Body of pancreas (tissue), 4 donors: ENCODE measurements at regions not wholly inside any gene's neighbourhood (a gene's known extent, or its start where the extent isn't known, plus 50 kb on each side); places are given as distances from the start of the nearest gene placed in this dataset.

Source experiments
- ATAC-seq: fragments of 150-250 bp; one replicate; pipeline ENCODE4 v1.9.1; 2016
- DNase-seq, 4 donors: peaks; one replicate each; pipeline ENCODE4 v3.0.0-alpha.2; 2019
- H3K27ac ChIP-seq, 4 donors: fragments of 200-600 bp; sonication (generic); 1 replicate in 3 of 4; 2 replicates in 1 of 4; pipeline versions ENCODE4 v1.5.1 to v1.6.1; 2016 to 2019; ENCODE audit warnings: mild to moderate bottlenecking in 1 of 4, mixed read lengths in 1 of 4, moderate library complexity in 1 of 4
- H3K27me3 ChIP-seq, 2 donors: fragments of 200-600 bp; sonication (generic); one replicate each; pipeline ENCODE4 v1.6.0; 2016; ENCODE audit warnings: mild to moderate bottlenecking in 1 of 2
- H3K36me3 ChIP-seq, 2 donors: fragments of 200-600 bp; sonication (generic); replicated peaks in 1 of 2; 2 replicates each; pipeline ENCODE4 v1.5.1; 2016; ENCODE audit warnings: low read depth in 2 of 2; ENCODE audit not compliant: insufficient read depth in 1 of 2
- H3K4me1 ChIP-seq: fragments of 200-600 bp; sonication (generic); one replicate; pipeline ENCODE4 v1.6.0; 2016
- H3K4me3 ChIP-seq, 2 donors: fragments of 200-600 bp; sonication (generic); 1 replicate in 1 of 2; 2 replicates in 1 of 2; pipeline ENCODE4 v1.5.1; 2016 to 2019
- H3K9me3 ChIP-seq, 3 donors: fragments of 200-600 bp; sonication (generic); 1 replicate in 2 of 3; 2 replicates in 1 of 3; pipeline ENCODE4 v1.5.1; 2016
- CTCF ChIP-seq, 7 experiments: fragments of 450-650 bp in 4 of 7; fragments of 200-600 bp in 3 of 7; sonication (generic) in 3 of 7; IDR thresholded peaks; one replicate each; pipeline ENCODE4 v1.5.1; 2016 to 2019; ENCODE audit warnings: antibody characterized with exemption in 7 of 7
- POLR2A ChIP-seq, 3 donors: fragments of 450-650 bp; IDR thresholded peaks; one replicate each; pipeline ENCODE4 v1.6.1; 2016; ENCODE audit warnings: antibody characterized with exemption in 3 of 3, mild to moderate bottlenecking in 2 of 3
- WGBS, 2 donors: methylation state at CpG; one replicate each; pipeline ENCODE4 v1.1.5; 2017; 5-methylcytosine and 5-hydroxymethylcytosine counted together
- intact Hi-C: fragments of 100-400 bp; cut with DNase I; formaldehyde crosslinking; loops from one replicate; pipeline ENCODE4 v1.15.1; 2023

- ATAC-seq (no peak), DNase-seq (no peak)
- H3K9me3 ChIP-seq = no peaks in the 10 kb centered on the region
- intact Hi-C loops = no loop called here
- no peak for TF ChIP-seq CTCF (IDR thresholded peaks at IDR 0.05)
- TF ChIP-seq POLR2A (IDR thresholded peaks at IDR 0.05) = no peak
- H3K27ac ChIP-seq = no peak overlapping the region
- WGBS, 2 donors = 80 to 83% methylated on average over 13 of the region's 13 CpGs
- no peaks in the 10 kb centered on the region for H3K27me3 ChIP-seq
- no peaks in the 10 kb centered on the region for H3K4me1 ChIP-seq
- no peaks in the 10 kb centered on the region for H3K36me3 ChIP-seq
- H3K4me3 ChIP-seq = no peak overlapping the region
Observed at GRCh38 chr9:86876621-86877196, 70.6 kb downstream of the GAS1 start.

GRCh38 chr9:86868616-86869015, 78.7 kb downstream of the GAS1 start:
- no peak for ATAC-seq
- Histone ChIP-seq H3K9me3 (no peaks in the 10 kb centered on the region), H3K27me3 (no peaks in the 10 kb centered on the region), H3K27ac (no peak overlapping the region), H3K4me1 (peaks cover 6% of the 10 kb centered on the region), H3K4me3 (no peak overlapping the region), H3K36me3 (no peaks in the 10 kb centered on the region)
- 17 to 51% methylated on average over 2 of the region's 2 CpGs for WGBS, 2 donors
- TF ChIP-seq CTCF (IDR thresholded peaks at IDR 0.05) (no peak), POLR2A (IDR thresholded peaks at IDR 0.05) (no peak)
- no peak for DNase-seq
- intact Hi-C loops = no loop called here

- 44 to 51% methylated on average over 5 of the region's 5 CpGs for WGBS, 2 donors
- DNase-seq = peak; percentile 26 to 55 (median 46)
Observed at GRCh38 chr9:86867804-86868313, 79.4 kb downstream of the GAS1 start.

GRCh38 chr9:86865952-86866351, 81.4 kb downstream of the GAS1 start:
- ATAC-seq = no peak
- TF ChIP-seq CTCF (IDR thresholded peaks at IDR 0.05) = no peak
- no peak for TF ChIP-seq POLR2A (IDR thresholded peaks at IDR 0.05)

More at GRCh38 chr9:86867804-86868313, 79.4 kb downstream of the GAS1 start:
- peaks cover 6% of the 10 kb centered on the region for H3K4me1 ChIP-seq
- no peaks in the 10 kb centered on the region for H3K36me3 ChIP-seq
- TF ChIP-seq POLR2A (IDR thresholded peaks at IDR 0.05) (no peak), CTCF (IDR thresholded peaks at IDR 0.05) (no peak)
- no peaks in the 10 kb centered on the region for H3K9me3 ChIP-seq
- intact Hi-C loops = no loop called here
- H3K4me3 ChIP-seq = no peak overlapping the region
- H3K27me3 ChIP-seq = no peaks in the 10 kb centered on the region
- ATAC-seq = peak; percentile 30
- H3K27ac ChIP-seq = no peak overlapping the region

GRCh38 chr9:86860006-86860405, 87.3 kb downstream of the GAS1 start:
- Histone ChIP-seq H3K4me3 (no peak overlapping the region), H3K36me3 (no peaks in the 10 kb centered on the region), H3K9me3 (no peaks in the 10 kb centered on the region), H3K27me3 (no peaks in the 10 kb centered on the region), H3K4me1 (no peaks in the 10 kb centered on the region), H3K27ac (no peak overlapping the region)
- intact Hi-C loops = no loop called here
- DNase-seq = peak in 3 of 4 donors; percentile 22 to 38 (median 37)
- TF ChIP-seq POLR2A (IDR thresholded peaks at IDR 0.05) (no peak), CTCF (IDR thresholded peaks at IDR 0.05) (no peak)
- WGBS, 2 donors = 37 to 41% methylated on average over 6 of the region's 6 CpGs
- no peak for ATAC-seq

More at GRCh38 chr9:86865952-86866351, 81.4 kb downstream of the GAS1 start:
- Histone ChIP-seq H3K27me3 (no peaks in the 10 kb centered on the region), H3K4me3 (no peak overlapping the region), H3K27ac (no peak overlapping the region), H3K4me1 (peaks cover 6% of the 10 kb centered on the region), H3K36me3 (no peaks in the 10 kb centered on the region), H3K9me3 (no peaks in the 10 kb centered on the region)
- WGBS, 2 donors = 34 to 51% methylated on average over 2 of the region's 2 CpGs
- intact Hi-C loops = no loop called here
- no peak for DNase-seq
